ENCODE measurements at regions not wholly inside any gene's neighbourhood (a gene's known extent, or its start where the extent isn't known, plus 50 kb on each side); places are given as distances from the start of the nearest gene placed in this dataset.

DNA sequence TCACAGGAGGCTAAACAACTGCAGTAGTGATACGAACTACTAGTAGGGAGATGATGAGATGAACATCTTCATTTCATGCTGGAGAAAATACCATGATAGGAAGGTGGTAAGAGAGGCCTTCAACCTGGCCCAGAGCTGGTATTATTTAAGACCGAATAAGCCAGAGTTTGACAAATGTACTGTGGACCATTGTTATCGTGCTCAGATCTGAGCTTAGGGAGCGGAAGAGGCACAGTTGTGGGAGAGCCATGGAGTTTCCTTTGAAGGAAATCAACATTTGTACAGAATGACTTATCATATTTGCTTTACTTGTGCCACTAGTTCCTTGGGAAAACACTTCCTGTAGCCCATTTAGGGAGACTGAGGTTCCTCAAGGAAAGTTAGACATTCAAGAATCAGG is 260.6 kb upstream of the TNP1 start:
- no peak overlapping the region for H2AFZ ChIP-seq (ENCODE audit: low read length)
- in situ Hi-C loops (cut with HindIII; ENCODE audit: extremely low pct_ligation_motif_present, low pct_unique_long_range_greater_than_20kb) = no loop called here
- H3K79me2 ChIP-seq (ENCODE audit: insufficient read depth, low read length) = no peaks in the 10 kb centered on the region
- BruUV-seq (replicated peaks) = no TSS peak
- 37% methylated on average over 4 of the region's 4 CpGs for WGBS (ENCODE audit: low lambda C conversion rate)
- 0 out of 5 replicates have a peak, but pooled peaks cover 0 to under 1% of the 10 kb centered on the region in 2 experiments for H3K27me3 ChIP-seq (ENCODE audit: control insufficient read depth in 1 of 2, insufficient read depth in 2 of 2, low read length in 2 of 2)
- H3K4me2 ChIP-seq (ENCODE audit: low read depth, low read length) = no peak overlapping the region
- no peak overlapping the region for H3K9ac ChIP-seq (ENCODE audit: insufficient read depth, low read depth, low read length)
- H3K27ac ChIP-seq (ENCODE audit: extremely low read length, insufficient read depth, low read length) = no peak overlapping the region
- H3K4me3 ChIP-seq (replicated peaks in 1 of 3; ENCODE audit: insufficient read depth in 1 of 3, low read depth in 2 of 3, low read length in 3 of 3) = no peak overlapping the region
- no peaks in the 10 kb centered on the region for H3K9me3 ChIP-seq (ENCODE audit: low read length)
- no peak for DNase-seq (ENCODE audit: low spot score)
- no peaks in the 10 kb centered on the region for H3K36me3 ChIP-seq (replicated peaks in 1 of 2; ENCODE audit: control insufficient read depth in 1 of 2, insufficient read depth in 2 of 2, low read length in 2 of 2)
- ChIA-PET CTCF (ENCODE audit: low intra/inter-chr PET ratio, low total read pairs) (no interaction called here), POLR2A (no interaction called here)
- H4K20me1 ChIP-seq (ENCODE audit: insufficient read depth, low read length) = no peaks in the 10 kb centered on the region
- intact Hi-C loops (cut with micrococcal nuclease; ENCODE audit: unreplicated experiment) = no loop called here
- no peaks in the 10 kb centered on the region for H3K4me1 ChIP-seq (ENCODE audit: insufficient read depth, low read length)
- no peak for FAIRE-seq
- ATAC-seq = no peak
- TF ChIP-seq ETV5 (CRISPR knock-in tag; IDR thresholded peaks at IDR 0.05; ENCODE audit: borderline replicate concordance) (no peak), RFXANK (CRISPR knock-in tag; IDR thresholded peaks at IDR 0.05) (no peak), MED1 (CRISPR knock-in tag; IDR thresholded peaks at IDR 0.05) (no peak), ZNF343 (CRISPR knock-in tag; IDR thresholded peaks at IDR 0.05) (no peak), ZSCAN21 (CRISPR knock-in tag; IDR thresholded peaks at IDR 0.05; ENCODE audit: borderline replicate concordance) (no peak), FOSL1 (CRISPR knock-in tag; IDR thresholded peaks at IDR 0.05; ENCODE audit: borderline replicate concordance) (no peak), NFIB (CRISPR knock-in tag; IDR thresholded peaks at IDR 0.05; ENCODE audit: borderline replicate concordance) (no peak), ZNF879 (CRISPR knock-in tag; IDR thresholded peaks at IDR 0.05) (no peak), KAT7 (CRISPR knock-in tag; IDR thresholded peaks at IDR 0.05; ENCODE audit: borderline replicate concordance) (no peak), ZFYVE20 (CRISPR knock-in tag; IDR thresholded peaks at IDR 0.05; ENCODE audit: borderline replicate concordance, low read depth) (no peak)
- TF ChIP-seq, protein P1, sequence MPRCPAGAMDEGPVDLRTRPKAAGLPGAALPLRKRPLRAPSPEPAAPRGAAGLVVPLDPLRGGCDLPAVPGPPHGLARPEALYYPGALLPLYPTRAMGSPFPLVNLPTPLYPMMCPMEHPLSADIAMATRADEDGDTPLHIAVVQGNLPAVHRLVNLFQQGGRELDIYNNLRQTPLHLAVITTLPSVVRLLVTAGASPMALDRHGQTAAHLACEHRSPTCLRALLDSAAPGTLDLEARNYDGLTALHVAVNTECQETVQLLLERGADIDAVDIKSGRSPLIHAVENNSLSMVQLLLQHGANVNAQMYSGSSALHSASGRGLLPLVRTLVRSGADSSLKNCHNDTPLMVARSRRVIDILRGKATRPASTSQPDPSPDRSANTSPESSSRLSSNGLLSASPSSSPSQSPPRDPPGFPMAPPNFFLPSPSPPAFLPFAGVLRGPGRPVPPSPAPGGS (CRISPR knock-in tag; IDR thresholded peaks at IDR 0.05) = no peak
- TF ChIP-seq, protein P2, sequence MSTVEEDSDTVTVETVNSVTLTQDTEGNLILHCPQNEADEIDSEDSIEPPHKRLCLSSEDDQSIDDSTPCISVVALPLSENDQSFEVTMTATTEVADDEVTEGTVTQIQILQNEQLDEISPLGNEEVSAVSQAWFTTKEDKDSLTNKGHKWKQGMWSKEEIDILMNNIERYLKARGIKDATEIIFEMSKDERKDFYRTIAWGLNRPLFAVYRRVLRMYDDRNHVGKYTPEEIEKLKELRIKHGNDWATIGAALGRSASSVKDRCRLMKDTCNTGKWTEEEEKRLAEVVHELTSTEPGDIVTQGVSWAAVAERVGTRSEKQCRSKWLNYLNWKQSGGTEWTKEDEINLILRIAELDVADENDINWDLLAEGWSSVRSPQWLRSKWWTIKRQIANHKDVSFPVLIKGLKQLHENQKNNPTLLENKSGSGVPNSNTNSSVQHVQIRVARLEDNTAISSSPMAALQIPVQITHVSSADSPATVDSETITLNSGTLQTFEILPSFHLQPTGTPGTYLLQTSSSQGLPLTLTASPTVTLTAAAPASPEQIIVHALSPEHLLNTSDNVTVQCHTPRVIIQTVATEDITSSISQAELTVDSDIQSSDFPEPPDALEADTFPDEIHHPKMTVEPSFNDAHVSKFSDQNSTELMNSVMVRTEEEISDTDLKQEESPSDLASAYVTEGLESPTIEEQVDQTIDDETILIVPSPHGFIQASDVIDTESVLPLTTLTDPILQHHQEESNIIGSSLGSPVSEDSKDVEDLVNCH (CRISPR knock-in tag; IDR thresholded peaks at IDR 0.05) = no peak
- TF ChIP-seq, protein P3, sequence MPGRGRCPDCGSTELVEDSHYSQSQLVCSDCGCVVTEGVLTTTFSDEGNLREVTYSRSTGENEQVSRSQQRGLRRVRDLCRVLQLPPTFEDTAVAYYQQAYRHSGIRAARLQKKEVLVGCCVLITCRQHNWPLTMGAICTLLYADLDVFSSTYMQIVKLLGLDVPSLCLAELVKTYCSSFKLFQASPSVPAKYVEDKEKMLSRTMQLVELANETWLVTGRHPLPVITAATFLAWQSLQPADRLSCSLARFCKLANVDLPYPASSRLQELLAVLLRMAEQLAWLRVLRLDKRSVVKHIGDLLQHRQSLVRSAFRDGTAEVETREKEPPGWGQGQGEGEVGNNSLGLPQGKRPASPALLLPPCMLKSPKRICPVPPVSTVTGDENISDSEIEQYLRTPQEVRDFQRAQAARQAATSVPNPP (CRISPR knock-in tag; IDR thresholded peaks at IDR 0.05) = no peak
- TF ChIP-seq, protein P4, sequence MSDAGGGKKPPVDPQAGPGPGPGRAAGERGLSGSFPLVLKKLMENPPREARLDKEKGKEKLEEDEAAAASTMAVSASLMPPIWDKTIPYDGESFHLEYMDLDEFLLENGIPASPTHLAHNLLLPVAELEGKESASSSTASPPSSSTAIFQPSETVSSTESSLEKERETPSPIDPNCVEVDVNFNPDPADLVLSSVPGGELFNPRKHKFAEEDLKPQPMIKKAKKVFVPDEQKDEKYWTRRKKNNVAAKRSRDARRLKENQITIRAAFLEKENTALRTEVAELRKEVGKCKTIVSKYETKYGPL (CRISPR knock-in tag; IDR thresholded peaks at IDR 0.05) = no peak
- TF ChIP-seq, protein P5, sequence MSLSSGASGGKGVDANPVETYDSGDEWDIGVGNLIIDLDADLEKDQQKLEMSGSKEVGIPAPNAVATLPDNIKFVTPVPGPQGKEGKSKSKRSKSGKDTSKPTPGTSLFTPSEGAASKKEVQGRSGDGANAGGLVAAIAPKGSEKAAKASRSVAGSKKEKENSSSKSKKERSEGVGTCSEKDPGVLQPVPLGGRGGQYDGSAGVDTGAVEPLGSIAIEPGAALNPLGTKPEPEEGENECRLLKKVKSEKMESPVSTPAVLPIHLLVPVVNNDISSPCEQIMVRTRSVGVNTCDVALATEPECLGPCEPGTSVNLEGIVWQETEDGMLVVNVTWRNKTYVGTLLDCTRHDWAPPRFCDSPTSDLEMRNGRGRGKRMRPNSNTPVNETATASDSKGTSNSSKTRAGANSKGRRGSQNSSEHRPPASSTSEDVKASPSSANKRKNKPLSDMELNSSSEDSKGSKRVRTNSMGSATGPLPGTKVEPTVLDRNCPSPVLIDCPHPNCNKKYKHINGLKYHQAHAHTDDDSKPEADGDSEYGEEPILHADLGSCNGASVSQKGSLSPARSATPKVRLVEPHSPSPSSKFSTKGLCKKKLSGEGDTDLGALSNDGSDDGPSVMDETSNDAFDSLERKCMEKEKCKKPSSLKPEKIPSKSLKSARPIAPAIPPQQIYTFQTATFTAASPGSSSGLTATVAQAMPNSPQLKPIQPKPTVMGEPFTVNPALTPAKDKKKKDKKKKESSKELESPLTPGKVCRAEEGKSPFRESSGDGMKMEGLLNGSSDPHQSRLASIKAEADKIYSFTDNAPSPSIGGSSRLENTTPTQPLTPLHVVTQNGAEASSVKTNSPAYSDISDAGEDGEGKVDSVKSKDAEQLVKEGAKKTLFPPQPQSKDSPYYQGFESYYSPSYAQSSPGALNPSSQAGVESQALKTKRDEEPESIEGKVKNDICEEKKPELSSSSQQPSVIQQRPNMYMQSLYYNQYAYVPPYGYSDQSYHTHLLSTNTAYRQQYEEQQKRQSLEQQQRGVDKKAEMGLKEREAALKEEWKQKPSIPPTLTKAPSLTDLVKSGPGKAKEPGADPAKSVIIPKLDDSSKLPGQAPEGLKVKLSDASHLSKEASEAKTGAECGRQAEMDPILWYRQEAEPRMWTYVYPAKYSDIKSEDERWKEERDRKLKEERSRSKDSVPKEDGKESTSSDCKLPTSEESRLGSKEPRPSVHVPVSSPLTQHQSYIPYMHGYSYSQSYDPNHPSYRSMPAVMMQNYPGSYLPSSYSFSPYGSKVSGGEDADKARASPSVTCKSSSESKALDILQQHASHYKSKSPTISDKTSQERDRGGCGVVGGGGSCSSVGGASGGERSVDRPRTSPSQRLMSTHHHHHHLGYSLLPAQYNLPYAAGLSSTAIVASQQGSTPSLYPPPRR (CRISPR knock-in tag; IDR thresholded peaks at IDR 0.05; ENCODE audit: borderline replicate concordance) = no peak
